ENCODE measurements at regions not wholly inside any gene's neighbourhood (a gene's known extent, or its start where the extent isn't known, plus 50 kb on each side); places are given as distances from the start of the nearest gene placed in this dataset.
"Not testable (repeated sequence)": the region's sequence is repeated elsewhere in the genome, so short reads cannot be mapped to it uniquely, and the experiment has no call there.

- DNase-seq (ENCODE audit: low spot score): no peak
These were observed 129.3 kb downstream of the LNPK start for GRCh38 chr2:175872721-175873120.

GRCh38 chr2:175872005-175872348 lies 130.1 kb downstream of the LNPK start:
- DNase-seq (ENCODE audit: low spot score): no peak

GRCh38 chr2:175871331-175872004 lies 130.6 kb downstream of the LNPK start:
- DNase-seq (ENCODE audit: low spot score): no peak

GRCh38 chr2:175865716-175866115 lies 136.4 kb downstream of the LNPK start:
- no peak for DNase-seq (ENCODE audit: low spot score)

DNA sequence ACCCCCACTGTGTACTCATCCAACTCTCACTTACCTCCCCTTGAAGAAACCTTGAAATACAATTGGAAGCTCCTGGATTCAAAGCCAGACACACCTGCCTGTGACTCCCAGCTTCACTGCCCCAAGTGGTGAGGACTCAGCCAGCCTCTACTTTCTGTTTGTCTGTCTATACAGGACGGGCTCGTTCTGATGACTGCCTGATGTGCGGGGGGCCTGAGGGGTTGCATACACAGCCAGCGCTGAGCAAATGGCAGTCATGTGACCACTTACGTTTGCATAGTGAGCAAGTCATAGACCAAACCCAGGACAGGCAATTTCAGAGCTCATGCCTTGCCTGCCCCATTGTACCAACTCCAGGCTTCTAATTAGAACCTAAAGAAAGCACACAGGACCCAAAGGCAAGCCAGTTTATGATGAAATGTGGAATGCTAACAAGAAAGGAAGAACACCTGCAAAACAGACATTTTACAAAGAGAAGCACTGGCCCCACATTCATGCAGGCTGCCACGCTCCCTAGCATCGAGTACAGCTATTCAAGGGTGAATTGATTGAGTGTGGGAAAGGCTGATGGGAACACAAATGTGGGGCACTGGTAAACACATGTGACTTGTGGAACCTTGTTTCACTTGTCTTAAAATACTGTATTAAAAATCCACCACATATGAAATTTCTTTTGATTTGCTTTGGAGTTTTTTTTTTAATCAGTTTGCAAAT lies 137.8 kb downstream of the LNPK start:
- DNase-seq (ENCODE audit: low spot score): no peak

GRCh38 chr2:175861958-175862357 lies 140.1 kb downstream of the LNPK start:
- no peak for DNase-seq (ENCODE audit: low spot score)

GRCh38 chr2:175855794-175856453 lies 146.1 kb downstream of the LNPK start:
- no peak for DNase-seq (ENCODE audit: low spot score)

GRCh38 chr2:175855236-175855635 lies 146.8 kb downstream of the LNPK start:
- DNase-seq (ENCODE audit: low spot score): no peak

- DNase-seq (ENCODE audit: low spot score): no peak
These were observed 147.4 kb downstream of the LNPK start for GRCh38 chr2:175854665-175855064.

DNA sequence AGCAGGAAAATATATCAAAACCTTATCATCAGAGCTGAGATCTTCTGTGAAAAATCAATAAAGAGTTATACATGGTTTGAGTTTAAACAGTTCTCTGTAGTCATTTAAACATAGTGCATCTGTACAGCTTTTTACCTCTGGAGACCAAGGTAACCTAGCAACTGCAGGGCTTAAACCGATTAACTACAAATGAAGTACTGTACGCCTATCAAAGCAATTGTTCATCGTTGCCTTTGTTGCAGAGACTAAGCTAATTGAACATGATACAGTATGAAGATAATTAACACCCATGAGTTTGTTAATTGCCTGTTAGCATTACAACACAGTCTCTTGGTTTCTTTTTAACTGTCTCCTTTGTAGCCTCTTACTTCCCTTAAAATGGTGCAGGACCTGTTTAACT lies 147.9 kb downstream of the LNPK start:
- DNase-seq (ENCODE audit: low spot score): no peak

- DNase-seq (ENCODE audit: low spot score): no peak
These were observed 148.5 kb downstream of the LNPK start for GRCh38 chr2:175853616-175853890.

GRCh38 chr2:175852879-175853615 lies 149.0 kb downstream of the LNPK start:
- no peak for DNase-seq (ENCODE audit: low spot score)

DNA sequence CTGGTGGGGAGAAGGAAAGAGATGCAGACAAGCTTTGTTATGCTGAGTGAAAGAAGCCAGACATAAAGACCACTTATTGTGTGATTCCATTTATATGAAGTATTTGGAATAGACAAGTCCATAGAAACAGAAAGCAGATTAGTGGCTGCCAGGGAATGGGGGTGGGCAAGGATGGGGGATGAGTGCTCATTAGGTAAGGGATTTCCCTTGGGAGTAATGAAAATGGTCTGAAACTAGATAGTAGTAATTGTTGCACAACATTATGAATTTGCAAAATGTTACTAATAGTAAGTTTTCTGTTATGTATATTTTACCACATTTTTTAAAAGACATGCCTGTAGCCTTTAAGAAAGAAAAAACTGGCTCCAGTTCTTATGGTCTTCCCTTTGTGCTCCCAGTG lies 154.9 kb downstream of the LNPK start:
- DNase-seq (ENCODE audit: low spot score): no peak

DNA sequence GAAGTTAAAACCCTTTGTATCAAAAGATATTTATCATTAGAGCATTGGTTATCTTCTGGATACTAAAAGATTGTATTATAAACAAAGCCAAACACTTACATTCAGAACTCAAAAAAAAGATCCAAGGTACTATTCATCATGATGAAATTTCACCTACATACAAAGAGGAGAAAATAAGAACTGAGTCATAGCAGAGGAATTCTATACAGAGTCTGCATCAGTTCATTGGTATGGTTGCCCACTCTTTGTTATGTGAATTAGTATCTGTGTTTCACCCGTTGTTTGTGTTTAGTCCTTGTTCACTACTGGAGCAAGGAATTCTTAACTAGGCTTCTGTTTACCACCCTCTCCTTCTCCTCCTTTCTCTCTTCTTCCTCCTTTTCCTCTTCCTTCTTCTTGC lies 157.9 kb downstream of the LNPK start:
- DNase-seq (ENCODE audit: low spot score): no peak

DNA sequence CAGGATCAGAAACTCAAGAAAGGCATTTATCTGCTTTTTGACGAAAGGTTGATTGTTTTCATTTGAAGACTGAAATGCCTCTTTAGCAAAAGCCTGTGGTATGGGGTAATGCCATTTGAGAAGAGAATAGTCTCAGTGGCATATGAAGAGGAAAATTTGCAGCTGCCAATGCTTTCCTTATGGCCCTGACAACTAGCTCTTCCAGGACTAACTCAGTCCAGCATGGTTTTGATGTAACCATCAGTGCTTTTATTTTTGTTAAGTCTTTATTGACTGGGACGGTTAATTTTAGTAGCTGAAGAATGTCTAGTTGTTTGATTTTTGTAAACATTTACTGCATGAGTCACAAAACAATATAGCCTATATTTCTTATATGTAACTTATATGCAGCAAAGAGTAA lies 158.4 kb downstream of the LNPK start:
- DNase-seq (ENCODE audit: low spot score): no peak

GRCh38 chr2:175842996-175843395 lies 159.1 kb downstream of the LNPK start:
- DNase-seq (ENCODE audit: low spot score): no peak

DNA sequence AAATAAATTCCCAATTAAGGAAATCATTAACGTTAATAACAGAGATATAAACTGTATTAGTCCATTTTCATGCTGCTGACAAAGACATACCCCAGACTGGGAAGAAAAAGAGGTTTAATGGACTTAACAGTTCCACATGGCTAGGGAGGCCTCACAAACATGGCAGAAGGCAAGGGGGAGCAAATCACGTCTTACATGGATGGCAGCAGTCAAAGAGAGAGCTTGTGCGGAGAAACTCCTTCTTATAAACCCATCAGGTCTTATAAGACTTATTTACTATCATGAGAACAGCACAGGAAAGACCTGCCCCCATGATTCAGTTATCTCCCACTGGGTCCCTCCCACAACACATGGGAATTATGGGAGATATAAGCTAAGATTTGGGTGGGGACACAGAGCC lies 161.3 kb downstream of the LNPK start:
- DNase-seq (ENCODE audit: low spot score): not testable (repeated sequence)

- DNase-seq (ENCODE audit: low spot score): no peak
These were observed 161.8 kb downstream of the LNPK start for GRCh38 chr2:175840256-175840655.

DNA sequence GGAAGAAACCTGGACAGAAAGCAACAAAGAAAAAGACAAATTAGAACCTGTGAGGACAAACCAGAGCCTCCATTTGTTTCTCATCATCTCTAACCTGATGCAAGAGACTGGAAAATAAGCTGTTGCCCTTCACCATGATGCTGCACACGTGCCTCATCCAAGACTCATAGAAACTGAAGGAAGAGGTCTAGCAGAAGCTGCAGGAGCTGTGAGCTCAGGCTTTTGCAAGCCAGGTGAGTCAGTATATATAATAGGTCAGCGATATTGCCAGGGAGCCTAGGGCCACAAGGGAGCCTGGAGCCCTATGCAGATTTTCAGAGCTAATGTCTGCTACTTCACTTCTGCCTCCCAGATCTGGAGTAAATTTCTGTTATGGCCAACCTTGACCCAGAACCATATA lies 163.1 kb downstream of the LNPK start:
- no peak for DNase-seq (ENCODE audit: low spot score)

DNA sequence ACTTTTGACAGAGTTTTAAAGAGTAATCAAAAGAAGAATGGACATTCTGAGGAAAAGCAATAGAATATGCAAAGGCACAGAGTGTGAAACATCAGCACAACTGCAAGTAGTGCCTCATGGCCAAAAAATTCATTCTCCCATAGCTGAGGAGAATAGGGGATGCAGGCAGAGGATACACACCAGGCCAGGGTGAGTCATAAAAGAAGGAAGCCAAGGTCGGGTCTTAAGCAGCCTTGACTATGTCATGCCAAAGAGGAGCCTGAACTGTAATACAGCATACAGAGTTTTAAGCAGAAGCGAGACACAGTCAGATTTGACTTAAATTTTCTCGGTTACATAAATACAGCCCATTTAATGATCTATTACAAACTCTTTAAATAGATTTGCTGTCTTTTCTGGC lies 165.0 kb downstream of the LNPK start:
- DNase-seq (ENCODE audit: low spot score): no peak

- no peak for DNase-seq (ENCODE audit: low spot score)
These were observed 165.7 kb downstream of the LNPK start for GRCh38 chr2:175836361-175836760.

DNA sequence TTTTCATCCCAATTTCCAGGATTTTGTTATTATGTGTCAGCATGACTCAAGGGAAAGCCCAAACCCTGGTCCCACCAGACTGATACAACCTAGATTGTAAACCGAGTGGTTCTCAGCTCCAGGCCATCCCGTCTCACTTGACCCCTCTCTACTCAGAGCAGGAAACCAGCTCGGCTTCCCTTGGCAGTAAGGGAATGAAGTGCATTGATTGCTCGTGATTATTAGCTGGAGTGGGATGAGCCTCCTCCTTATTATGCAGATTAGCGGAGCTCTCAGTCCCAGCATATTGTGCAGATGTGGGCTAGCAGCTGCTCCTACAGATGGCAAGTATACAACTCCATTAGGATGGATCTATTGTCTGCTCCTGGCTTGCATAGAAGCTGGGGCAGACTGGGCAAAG lies 167.6 kb downstream of the LNPK start:
- no peak for DNase-seq (ENCODE audit: low spot score)

GRCh38 chr2:175832866-175833265 lies 169.2 kb downstream of the LNPK start:
- no peak for DNase-seq (ENCODE audit: low spot score)

Data from ureter (tissue), 1 donor.